ENCODE measurements at regions not wholly inside any gene's neighbourhood (a gene's known extent, or its start where the extent isn't known, plus 50 kb on each side); places are given as distances from the start of the nearest gene placed in this dataset.

DNA sequence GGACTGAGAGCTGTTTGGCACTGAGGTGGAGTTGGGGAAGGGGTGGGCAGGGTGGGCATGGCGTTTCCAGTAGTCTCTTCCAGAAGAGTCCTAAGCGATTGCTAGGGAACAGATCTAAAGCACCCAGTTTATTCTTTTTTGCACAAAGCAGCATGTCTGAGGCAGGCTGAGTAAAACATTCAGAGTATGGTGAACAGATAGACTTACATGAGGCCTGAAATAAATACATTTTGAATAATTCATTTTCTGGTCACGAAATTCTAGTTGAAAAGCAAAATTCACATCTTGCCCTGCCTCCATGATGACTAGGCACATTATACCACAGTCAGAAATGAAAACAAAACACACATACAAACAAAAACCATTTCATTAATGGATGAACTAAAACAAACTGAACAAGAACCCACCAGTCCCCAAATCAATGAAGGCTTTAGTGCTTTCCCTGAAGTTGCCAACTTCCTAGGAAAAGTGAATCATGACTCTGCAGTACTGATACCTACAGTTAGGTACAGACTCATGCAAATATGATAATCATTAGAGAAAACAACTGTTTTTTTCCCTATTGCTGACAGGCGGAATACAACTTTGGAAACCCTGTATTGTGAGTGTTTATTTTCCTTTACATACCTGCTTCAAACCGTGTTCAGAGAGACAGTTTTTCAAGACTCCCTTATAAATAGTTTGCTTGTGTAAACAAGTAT is 702.9 kb upstream of the POU3F2 start:
- no peak overlapping the region for H3K27ac ChIP-seq
- H4K20me1 ChIP-seq (ENCODE audit: insufficient read depth): no peaks in the 10 kb centered on the region

GRCh38 chr6:98136333-98136732 is 698.0 kb upstream of the POU3F2 start:
- TF ChIP-seq, protein P1, sequence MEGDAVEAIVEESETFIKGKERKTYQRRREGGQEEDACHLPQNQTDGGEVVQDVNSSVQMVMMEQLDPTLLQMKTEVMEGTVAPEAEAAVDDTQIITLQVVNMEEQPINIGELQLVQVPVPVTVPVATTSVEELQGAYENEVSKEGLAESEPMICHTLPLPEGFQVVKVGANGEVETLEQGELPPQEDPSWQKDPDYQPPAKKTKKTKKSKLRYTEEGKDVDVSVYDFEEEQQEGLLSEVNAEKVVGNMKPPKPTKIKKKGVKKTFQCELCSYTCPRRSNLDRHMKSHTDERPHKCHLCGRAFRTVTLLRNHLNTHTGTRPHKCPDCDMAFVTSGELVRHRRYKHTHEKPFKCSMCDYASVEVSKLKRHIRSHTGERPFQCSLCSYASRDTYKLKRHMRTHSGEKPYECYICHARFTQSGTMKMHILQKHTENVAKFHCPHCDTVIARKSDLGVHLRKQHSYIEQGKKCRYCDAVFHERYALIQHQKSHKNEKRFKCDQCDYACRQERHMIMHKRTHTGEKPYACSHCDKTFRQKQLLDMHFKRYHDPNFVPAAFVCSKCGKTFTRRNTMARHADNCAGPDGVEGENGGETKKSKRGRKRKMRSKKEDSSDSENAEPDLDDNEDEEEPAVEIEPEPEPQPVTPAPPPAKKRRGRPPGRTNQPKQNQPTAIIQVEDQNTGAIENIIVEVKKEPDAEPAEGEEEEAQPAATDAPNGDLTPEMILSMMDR (conservative IDR thresholded peaks at IDR 0.05; ENCODE audit: low read depth, low read length): no peak
- Histone ChIP-seq H3K4me3 (IDR thresholded peaks at IDR 0.05; ENCODE audit: insufficient read depth, low read depth, low read length) (no peak overlapping the region), H3K4me1 (ENCODE audit: low read depth, poor library complexity, severe bottlenecking) (no peaks in the 10 kb centered on the region), H3K27me3 (ENCODE audit: insufficient read depth, low read depth) (no peaks in the 10 kb centered on the region), H3K4me2 (no peak overlapping the region), H3K79me2 (ENCODE audit: insufficient read depth, low read depth) (no peaks in the 10 kb centered on the region), H4K20me1 (ENCODE audit: insufficient read depth) (no peaks in the 10 kb centered on the region), H3K27ac (no peak overlapping the region), H3K36me3 (ENCODE audit: insufficient read depth) (no peaks in the 10 kb centered on the region), H3K9ac (no peak overlapping the region), H2AFZ (ENCODE audit: low read depth) (no peak overlapping the region)

More for the DNA sequence above, 702.9 kb upstream of the POU3F2 start:
- Histone ChIP-seq H3K36me3 (ENCODE audit: insufficient read depth) (no peaks in the 10 kb centered on the region), H3K79me2 (ENCODE audit: insufficient read depth, low read depth) (no peaks in the 10 kb centered on the region), H3K27me3 (ENCODE audit: insufficient read depth, low read depth) (no peaks in the 10 kb centered on the region), H2AFZ (ENCODE audit: low read depth) (no peak overlapping the region), H3K4me2 (no peak overlapping the region), H3K4me1 (ENCODE audit: low read depth, poor library complexity, severe bottlenecking) (no peaks in the 10 kb centered on the region), H3K4me3 (IDR thresholded peaks at IDR 0.05; ENCODE audit: insufficient read depth, low read depth, low read length) (no peak overlapping the region), H3K9ac (no peak overlapping the region)
- TF ChIP-seq, protein P1 (conservative IDR thresholded peaks at IDR 0.05; ENCODE audit: low read depth, low read length): no peak

DNA sequence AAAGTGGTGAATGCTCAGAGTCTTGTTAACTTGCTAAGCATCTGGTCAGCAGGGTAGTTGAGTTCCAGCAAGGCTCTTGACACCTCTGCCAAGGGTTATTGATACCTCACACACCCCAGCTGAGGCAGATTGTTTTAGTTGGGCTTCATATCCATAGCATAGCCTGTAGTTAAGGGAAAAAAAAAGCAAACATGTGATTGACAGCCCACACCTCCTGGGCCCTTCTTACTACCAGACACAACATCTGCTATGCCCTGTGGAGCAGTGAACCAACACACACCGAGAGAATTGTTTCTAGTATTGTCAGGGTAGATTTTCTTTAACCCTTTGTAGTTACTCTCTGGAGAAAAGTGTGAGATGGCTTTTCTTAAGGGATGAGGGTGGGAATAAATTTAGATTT is 697.0 kb upstream of the POU3F2 start:
- no peak overlapping the region for H3K9ac ChIP-seq
- H4K20me1 ChIP-seq (ENCODE audit: insufficient read depth): no peaks in the 10 kb centered on the region
- TF ChIP-seq, protein P1 (conservative IDR thresholded peaks at IDR 0.05; ENCODE audit: low read depth, low read length): no peak
- no peaks in the 10 kb centered on the region for H3K79me2 ChIP-seq (ENCODE audit: insufficient read depth, low read depth)
- H3K4me1 ChIP-seq (ENCODE audit: low read depth, poor library complexity, severe bottlenecking): no peaks in the 10 kb centered on the region
- no peak overlapping the region for H3K27ac ChIP-seq
- H3K4me2 ChIP-seq: no peak overlapping the region
- no peaks in the 10 kb centered on the region for H3K36me3 ChIP-seq (ENCODE audit: insufficient read depth)
- H2AFZ ChIP-seq (ENCODE audit: low read depth): no peak overlapping the region
- no peaks in the 10 kb centered on the region for H3K27me3 ChIP-seq (ENCODE audit: insufficient read depth, low read depth)
- no peak overlapping the region for H3K4me3 ChIP-seq (IDR thresholded peaks at IDR 0.05; ENCODE audit: insufficient read depth, low read depth, low read length)

DNA sequence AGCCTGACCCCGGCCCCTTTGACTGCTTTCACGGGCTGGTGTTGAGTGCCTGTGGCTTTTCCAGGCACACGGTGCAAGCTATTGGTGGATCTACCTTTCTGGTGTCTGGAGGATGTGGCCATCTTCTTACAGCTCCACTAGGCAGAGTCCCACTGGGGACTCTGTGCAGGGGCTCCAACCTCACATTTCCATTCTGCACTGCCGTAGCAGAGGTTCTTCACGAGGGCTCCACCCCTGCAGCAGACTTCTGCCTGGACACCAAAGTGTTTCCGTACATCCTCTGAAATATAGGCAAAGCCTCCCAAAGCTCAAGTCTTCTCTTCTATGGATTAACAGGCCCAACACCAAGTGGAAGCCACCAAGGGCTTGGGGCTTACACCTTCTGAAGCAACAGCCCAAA is 691.5 kb upstream of the POU3F2 start:
- no peak overlapping the region for H2AFZ ChIP-seq (ENCODE audit: low read depth)
- no peaks in the 10 kb centered on the region for H3K36me3 ChIP-seq (ENCODE audit: insufficient read depth)
- no peaks in the 10 kb centered on the region for H3K27me3 ChIP-seq (ENCODE audit: insufficient read depth, low read depth)
- no peaks in the 10 kb centered on the region for H4K20me1 ChIP-seq (ENCODE audit: insufficient read depth)
- no peaks in the 10 kb centered on the region for H3K4me1 ChIP-seq (ENCODE audit: low read depth, poor library complexity, severe bottlenecking)
- TF ChIP-seq, protein P1 (conservative IDR thresholded peaks at IDR 0.05; ENCODE audit: low read depth, low read length): no peak
- no peak overlapping the region for H3K4me2 ChIP-seq
- H3K27ac ChIP-seq: no peak overlapping the region
- H3K4me3 ChIP-seq (IDR thresholded peaks at IDR 0.05; ENCODE audit: insufficient read depth, low read depth, low read length): no peak overlapping the region
- H3K79me2 ChIP-seq (ENCODE audit: insufficient read depth, low read depth): no peaks in the 10 kb centered on the region
- no peak overlapping the region for H3K9ac ChIP-seq

All from KMS-11 (cell line).